ENCODE measurements at regions not wholly inside any gene's neighbourhood (a gene's known extent, or its start where the extent isn't known, plus 50 kb on each side); places are given as distances from the start of the nearest gene placed in this dataset.

DNA sequence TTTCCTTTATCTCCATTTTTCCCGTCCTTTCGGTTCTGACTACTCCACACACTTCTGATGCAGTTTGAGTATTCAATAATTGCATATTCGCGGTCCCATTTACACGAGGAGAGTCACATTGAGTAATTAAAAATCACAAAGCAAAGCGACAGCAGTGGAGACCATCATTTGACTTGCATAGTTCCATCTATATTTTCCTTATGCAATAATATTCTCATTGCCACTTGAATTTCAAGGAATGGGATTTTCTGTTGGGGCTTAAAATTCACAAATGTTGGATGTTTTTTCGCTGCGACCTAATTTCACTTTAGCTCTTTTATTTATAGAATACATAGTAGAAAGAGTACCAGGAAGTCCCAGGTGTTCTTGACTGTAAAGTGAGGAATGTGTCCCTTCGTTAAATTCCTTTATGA, 186.8 kb downstream of the ZEB2 start:
- no peak for TF ChIP-seq CTCF (IDR thresholded peaks at IDR 0.05)
- no peak for TF ChIP-seq POLR2A (IDR thresholded peaks at IDR 0.05)
